Naive B cell (primary cell): ENCODE measurements at regions not wholly inside any gene's neighbourhood (a gene's known extent, or its start where the extent isn't known, plus 50 kb on each side); places are given as distances from the start of the nearest gene placed in this dataset.
A peak's percentile ranks its signal among the peaks of the same experiment; 100 is the strongest.
"Not testable (repeated sequence)": the region's sequence is repeated elsewhere in the genome, so short reads cannot be mapped to it uniquely, and the experiment has no call there.

Source experiments
- ATAC-seq, 2 donors: fragments of 150-1000 bp; cut with Tn5 transposase; 2 replicates each; pipeline ENCODE4 v1.10.0; 2021; ENCODE audit warnings: low read depth in 2 of 2, mild to moderate bottlenecking in 2 of 2, moderate library complexity in 2 of 2
- DNase-seq: peaks from one replicate; pipeline ENCODE4 v3.0.0; 2022
- H3K27ac Mint-ChIP-seq, 6 donors: one replicate each; pipeline ENCODE4 v1.8.0; 2020 to 2022; ENCODE audit warnings: mild to moderate bottlenecking in 6 of 6, mixed read lengths in 6 of 6, moderate library complexity in 5 of 6, inconsistent platforms in 2 of 6
- H3K27me3 Mint-ChIP-seq, 3 donors: one replicate each; pipeline ENCODE4 v1.8.0; 2021 to 2022; ENCODE audit warnings: mixed read lengths in 3 of 3, mild to moderate bottlenecking in 1 of 3
- H3K36me3 Mint-ChIP-seq, 2 donors: one replicate each; pipeline ENCODE4 v1.8.0; 2020 to 2022; ENCODE audit warnings: mixed read lengths in 2 of 2, inconsistent platforms in 1 of 2, mild to moderate bottlenecking in 1 of 2
- H3K4me1 Mint-ChIP-seq, 3 donors: one replicate each; pipeline ENCODE4 v1.8.0; 2020 to 2022; ENCODE audit warnings: mixed read lengths in 3 of 3, inconsistent platforms in 1 of 3, mild to moderate bottlenecking in 1 of 3, moderate library complexity in 1 of 3
- H3K4me3 Mint-ChIP-seq, 8 donors: one replicate each; pipeline ENCODE4 v1.8.0; 2020 to 2022; ENCODE audit warnings: mild to moderate bottlenecking in 8 of 8, mixed read lengths in 8 of 8, moderate library complexity in 8 of 8, inconsistent platforms in 2 of 8
- H3K9me3 Mint-ChIP-seq, 7 donors: one replicate each; pipeline ENCODE4 v1.8.0; 2020 to 2022; ENCODE audit warnings: mixed read lengths in 7 of 7, mild to moderate bottlenecking in 5 of 7, inconsistent platforms in 2 of 7, moderate library complexity in 1 of 7

GRCh38 chr3:109480014-109480413 lies 142.7 kb upstream of the DPPA4 start:
- DNase-seq (no peak), ATAC-seq (no peak)
- Mint-ChIP-seq H3K27ac (no peak overlapping the region), H3K4me1 (no peaks in the 10 kb centered on the region), H3K27me3 (no peaks in the 10 kb centered on the region), H3K36me3 (no peaks in the 10 kb centered on the region), H3K4me3 (no peak overlapping the region), H3K9me3 (peaks cover 0 to 4% (median 0%) of the 10 kb centered on the region in 7 donors)

GRCh38 chr3:109478614-109479013 lies 141.3 kb upstream of the DPPA4 start:
- Mint-ChIP-seq H3K9me3 (peaks cover 0 to 4% (median 0%) of the 10 kb centered on the region in 7 donors), H3K27ac (no peak overlapping the region), H3K4me3 (no peak overlapping the region), H3K36me3 (no peaks in the 10 kb centered on the region), H3K4me1 (no peaks in the 10 kb centered on the region), H3K27me3 (no peaks in the 10 kb centered on the region)
- ATAC-seq: no peak
- DNase-seq: no peak

GRCh38 chr3:109460961-109461360 lies 123.6 kb upstream of the DPPA4 start:
- Mint-ChIP-seq H3K27me3 (peaks cover 0 to 3% (median 0%) of the 10 kb centered on the region in 3 donors), H3K4me1 (no peaks in the 10 kb centered on the region), H3K4me3 (no peak overlapping the region), H3K9me3 (peaks cover 2 to 11% (median 6%) of the 10 kb centered on the region in 7 donors), H3K36me3 (no peaks in the 10 kb centered on the region), H3K27ac (no peak overlapping the region)
- DNase-seq (no peak), ATAC-seq (no peak)

- no peak overlapping the region for H3K27ac Mint-ChIP-seq
- no peak for ATAC-seq
- H3K4me3 Mint-ChIP-seq: no peak overlapping the region
- H3K9me3 Mint-ChIP-seq: peaks cover 10 to 44% (median 20%) of the 10 kb centered on the region in 7 donors
- H3K36me3 Mint-ChIP-seq: peaks cover 0 to 9% of the 10 kb centered on the region in 2 donors
- no peaks in the 10 kb centered on the region for H3K27me3 Mint-ChIP-seq
- H3K4me1 Mint-ChIP-seq: no peaks in the 10 kb centered on the region
- no peak for DNase-seq
These were observed 107.9 kb upstream of the DPPA4 start for GRCh38 chr3:109445210-109445609.

- Mint-ChIP-seq H3K27me3 (no peaks in the 10 kb centered on the region), H3K4me3 (no peak overlapping the region), H3K27ac (no peak overlapping the region), H3K9me3 (peaks cover 8 to 24% (median 14%) of the 10 kb centered on the region in 7 donors), H3K36me3 (peaks cover 0 to 9% of the 10 kb centered on the region in 2 donors), H3K4me1 (no peaks in the 10 kb centered on the region)
- DNase-seq (no peak), ATAC-seq (no peak)
These were observed 105.2 kb upstream of the DPPA4 start for GRCh38 chr3:109442531-109442930.

GRCh38 chr3:109440353-109440752 lies 103.0 kb upstream of the DPPA4 start:
- Mint-ChIP-seq H3K4me1 (no peaks in the 10 kb centered on the region), H3K27ac (no peak overlapping the region), H3K9me3 (peaks cover under 1 to 4% (median 2%) of the 10 kb centered on the region in 7 donors), H3K36me3 (no peaks in the 10 kb centered on the region), H3K27me3 (no peaks in the 10 kb centered on the region), H3K4me3 (no peak overlapping the region)
- no peak for DNase-seq
- ATAC-seq: no peak

GRCh38 chr3:109432833-109433232 lies 95.5 kb upstream of the DPPA4 start:
- no peak overlapping the region for H3K27ac Mint-ChIP-seq
- no peak for DNase-seq

GRCh38 chr3:109430911-109431563 lies 93.7 kb upstream of the DPPA4 start:
- Mint-ChIP-seq H3K4me1 (no peaks in the 10 kb centered on the region), H3K27ac (no peak overlapping the region), H3K27me3 (peaks cover 0 to 5% (median 0%) of the 10 kb centered on the region in 3 donors), H3K9me3 (peaks cover 0 to 6% (median 4%) of the 10 kb centered on the region in 7 donors), H3K4me3 (no peak overlapping the region), H3K36me3 (no peaks in the 10 kb centered on the region)
- ATAC-seq (no peak), DNase-seq (no peak)

More at GRCh38 chr3:109432833-109433232, 95.5 kb upstream of the DPPA4 start:
- Mint-ChIP-seq H3K36me3 (no peaks in the 10 kb centered on the region), H3K4me1 (no peaks in the 10 kb centered on the region), H3K4me3 (no peak overlapping the region), H3K9me3 (peaks cover 0 to 4% (median 0%) of the 10 kb centered on the region in 7 donors), H3K27me3 (peaks cover 0 to 5% (median 0%) of the 10 kb centered on the region in 3 donors)
- ATAC-seq: no peak

- no peaks in the 10 kb centered on the region for H3K4me1 Mint-ChIP-seq
- H3K27me3 Mint-ChIP-seq: no peaks in the 10 kb centered on the region
- DNase-seq (no peak), ATAC-seq (no peak)
- H3K4me3 Mint-ChIP-seq: no peak overlapping the region
- H3K27ac Mint-ChIP-seq: no peak overlapping the region
- no peaks in the 10 kb centered on the region for H3K36me3 Mint-ChIP-seq
- H3K9me3 Mint-ChIP-seq: peaks cover 0 to 7% (median 2%) of the 10 kb centered on the region in 7 donors
These were observed 75.7 kb upstream of the DPPA4 start for GRCh38 chr3:109413049-109413448.

- DNase-seq: no peak
- Mint-ChIP-seq H3K9me3 (peaks cover 0 to 8% (median 4%) of the 10 kb centered on the region in 7 donors), H3K36me3 (no peaks in the 10 kb centered on the region), H3K27me3 (no peaks in the 10 kb centered on the region), H3K4me1 (no peaks in the 10 kb centered on the region), H3K27ac (no peak overlapping the region), H3K4me3 (no peak overlapping the region)
- no peak for ATAC-seq
These were observed 74.2 kb upstream of the DPPA4 start for GRCh38 chr3:109411547-109411946.

- DNase-seq (no peak), ATAC-seq (no peak)
- Mint-ChIP-seq H3K36me3 (no peaks in the 10 kb centered on the region), H3K27ac (no peak overlapping the region), H3K9me3 (no peaks in the 10 kb centered on the region), H3K4me1 (no peaks in the 10 kb centered on the region), H3K27me3 (no peaks in the 10 kb centered on the region), H3K4me3 (no peak overlapping the region)
These were observed 59.5 kb upstream of the DPPA4 start for GRCh38 chr3:109396806-109397205.

GRCh38 chr3:109393728-109394127 lies 56.4 kb upstream of the DPPA4 start:
- not testable (repeated sequence) for DNase-seq, H3K27ac Mint-ChIP-seq, H3K9me3 Mint-ChIP-seq, H3K27me3 Mint-ChIP-seq, ATAC-seq, H3K4me1 Mint-ChIP-seq, H3K4me3 Mint-ChIP-seq, H3K36me3 Mint-ChIP-seq

GRCh38 chr3:109392293-109392692 lies 54.9 kb upstream of the DPPA4 start:
- peaks cover 0 to 4% (median 0%) of the 10 kb centered on the region in 7 donors for H3K9me3 Mint-ChIP-seq
- H3K27ac Mint-ChIP-seq: peak overlapping the region in 1 of 6 donors; percentile 79
- H3K36me3 Mint-ChIP-seq: no peaks in the 10 kb centered on the region
- H3K4me3 Mint-ChIP-seq: no peak overlapping the region
- DNase-seq (no peak), ATAC-seq (no peak)
- H3K4me1 Mint-ChIP-seq: peaks cover 0 to under 1% (median 0%) of the 10 kb centered on the region in 3 donors
- no peaks in the 10 kb centered on the region for H3K27me3 Mint-ChIP-seq

- Mint-ChIP-seq H3K27ac (no peak overlapping the region), H3K4me1 (peaks cover 0 to 3% (median 0%) of the 10 kb centered on the region in 3 donors), H3K4me3 (no peak overlapping the region), H3K36me3 (no peaks in the 10 kb centered on the region), H3K9me3 (peaks cover 0 to 4% (median 0%) of the 10 kb centered on the region in 7 donors), H3K27me3 (no peaks in the 10 kb centered on the region)
- ATAC-seq: no peak
- DNase-seq: no peak
These were observed 50.3 kb upstream of the DPPA4 start for GRCh38 chr3:109387621-109388020.
